ENCODE measurements at regions not wholly inside any gene's neighbourhood (a gene's known extent, or its start where the extent isn't known, plus 50 kb on each side); places are given as distances from the start of the nearest gene placed in this dataset.

- TF ChIP-seq CTCF (IDR thresholded peaks at IDR 0.05), result no peak
- Histone ChIP-seq H3K4me3 (no peak overlapping the region), H3K9me3 (no peaks in the 10 kb centered on the region), H3K4me1 (ENCODE audit: control insufficient read depth in 1 of 2, low read depth in 2 of 2) (no peaks in the 10 kb centered on the region), H3K27me3 (replicated peaks; ENCODE audit: insufficient read depth) (no peaks in the 10 kb centered on the region), H3K36me3 (no peaks in the 10 kb centered on the region), H3K27ac (no peak overlapping the region)
- no peak for ATAC-seq (ENCODE audit: insufficient number of reproducible peaks, low FRiP score, low read depth)
- no peak for DNase-seq (ENCODE audit: low spot score)
Measured at GRCh38 chr2:53234548-53234903, 533.1 kb upstream of the CHAC2 start.

- H3K27ac ChIP-seq, result no peak overlapping the region
- TF ChIP-seq CTCF (IDR thresholded peaks at IDR 0.05), result no peak
- ATAC-seq (ENCODE audit: insufficient number of reproducible peaks, low FRiP score, low read depth), result no peak
- H3K36me3 ChIP-seq, result no peaks in the 10 kb centered on the region
- no peaks in the 10 kb centered on the region for H3K9me3 ChIP-seq
- no peak overlapping the region for H3K4me3 ChIP-seq
- DNase-seq (ENCODE audit: low spot score), result no peak
- H3K27me3 ChIP-seq (replicated peaks; ENCODE audit: insufficient read depth), result no peaks in the 10 kb centered on the region
- no peaks in the 10 kb centered on the region for H3K4me1 ChIP-seq (ENCODE audit: control insufficient read depth in 1 of 2, low read depth in 2 of 2)
Measured at GRCh38 chr2:53233759-53234547, 533.7 kb upstream of the CHAC2 start.

- no peak for ATAC-seq (ENCODE audit: insufficient number of reproducible peaks, low FRiP score, low read depth)
- DNase-seq (ENCODE audit: low spot score), result no peak
- no peaks in the 10 kb centered on the region for H3K27me3 ChIP-seq (replicated peaks; ENCODE audit: insufficient read depth)
- no peak overlapping the region for H3K4me3 ChIP-seq
- no peaks in the 10 kb centered on the region for H3K4me1 ChIP-seq (ENCODE audit: control insufficient read depth in 1 of 2, low read depth in 2 of 2)
- no peaks in the 10 kb centered on the region for H3K36me3 ChIP-seq
- TF ChIP-seq CTCF (IDR thresholded peaks at IDR 0.05), result no peak
- H3K27ac ChIP-seq, result no peak overlapping the region
- H3K9me3 ChIP-seq, result no peaks in the 10 kb centered on the region
Measured at GRCh38 chr2:53231908-53232307, 535.7 kb upstream of the CHAC2 start.

- Histone ChIP-seq H3K27ac (no peak overlapping the region), H3K4me1 (ENCODE audit: control insufficient read depth in 1 of 2, low read depth in 2 of 2) (no peaks in the 10 kb centered on the region), H3K36me3 (no peaks in the 10 kb centered on the region), H3K4me3 (no peak overlapping the region), H3K9me3 (no peaks in the 10 kb centered on the region), H3K27me3 (replicated peaks; ENCODE audit: insufficient read depth) (no peaks in the 10 kb centered on the region)
- no peak for TF ChIP-seq CTCF (IDR thresholded peaks at IDR 0.05)
- ATAC-seq (ENCODE audit: insufficient number of reproducible peaks, low FRiP score, low read depth) (no peak), DNase-seq (ENCODE audit: low spot score) (no peak)
Measured at GRCh38 chr2:53230691-53231090, 536.9 kb upstream of the CHAC2 start.

GRCh38 chr2:53227535-53227934, 540.1 kb upstream of the CHAC2 start:
- Histone ChIP-seq H3K27ac (no peak overlapping the region), H3K27me3 (replicated peaks; ENCODE audit: insufficient read depth) (no peaks in the 10 kb centered on the region), H3K4me1 (ENCODE audit: control insufficient read depth in 1 of 2, low read depth in 2 of 2) (no peaks in the 10 kb centered on the region), H3K4me3 (no peak overlapping the region), H3K36me3 (no peaks in the 10 kb centered on the region), H3K9me3 (no peaks in the 10 kb centered on the region)
- DNase-seq (ENCODE audit: low spot score), result no peak
- no peak for TF ChIP-seq CTCF (IDR thresholded peaks at IDR 0.05)
- ATAC-seq (ENCODE audit: insufficient number of reproducible peaks, low FRiP score, low read depth), result no peak

Data from thoracic aorta (tissue), 2 donors.